ENCODE measurements at regions not wholly inside any gene's neighbourhood (a gene's known extent, or its start where the extent isn't known, plus 50 kb on each side); places are given as distances from the start of the nearest gene placed in this dataset.

- H2BK15ac ChIP-seq (ENCODE audit: low read depth, poor library complexity, severe bottlenecking) = no peak overlapping the region
- no peak overlapping the region for H2AFZ ChIP-seq (ENCODE audit: low read depth, low read length)
- WGBS = 86% methylated on average over 4 of the region's 7 CpGs
- no peak overlapping the region for H3K18ac ChIP-seq (ENCODE audit: low read depth in 1 of 2, low read length in 2 of 2)
- no peak overlapping the region for H2AK5ac ChIP-seq (ENCODE audit: low read length, severe bottlenecking)
- no peak overlapping the region for H3K4me3 ChIP-seq (ENCODE audit: insufficient read depth in 1 of 2, low read depth in 1 of 2, low read length in 2 of 2)
- no peaks in the 10 kb centered on the region for H3K36me3 ChIP-seq (ENCODE audit: control insufficient read depth in 1 of 2, insufficient read depth in 2 of 2, low read depth in 1 of 2, low read length in 2 of 2)
- no peak overlapping the region for H3K4me2 ChIP-seq (ENCODE audit: low read length, poor library complexity, severe bottlenecking)
- no peak overlapping the region for H3K9ac ChIP-seq (ENCODE audit: low read length)
- no peak overlapping the region for H3K23ac ChIP-seq (ENCODE audit: low read length in 2 of 2)
- no peaks in the 10 kb centered on the region for H3K9me3 ChIP-seq (ENCODE audit: control insufficient read depth, low read length)
- H3K27ac ChIP-seq (ENCODE audit: low read length, poor library complexity, severe bottlenecking) = no peak overlapping the region
- H2BK120ac ChIP-seq (ENCODE audit: low read depth, low read length) = no peak overlapping the region
- H4K8ac ChIP-seq (ENCODE audit: low read length) = no peak overlapping the region
- H3K79me1 ChIP-seq (replicated peaks; ENCODE audit: low read length, poor library complexity, severe bottlenecking) = no peaks in the 10 kb centered on the region
- no peak overlapping the region for H3K4ac ChIP-seq (ENCODE audit: low read depth in 1 of 2, low read length in 2 of 2)
- H3K14ac ChIP-seq (ENCODE audit: low read length in 2 of 2) = peak overlapping the region in 1 of 2 experiments; percentile 18
- no peak overlapping the region for H4K91ac ChIP-seq (ENCODE audit: low read length)
- H3K27me3 ChIP-seq (ENCODE audit: control insufficient read depth in 1 of 2, insufficient read depth in 1 of 2, low read length in 2 of 2) = peaks cover 53 to 87% of the 10 kb centered on the region in 2 experiments
- no peak overlapping the region for H2BK12ac ChIP-seq (ENCODE audit: low read length in 2 of 2)
- DNase-seq = no peak
- H3K4me1 ChIP-seq (ENCODE audit: control insufficient read depth, insufficient read depth, low read depth, low read length) = peaks cover 4% of the 10 kb centered on the region
- no peak overlapping the region for H2BK5ac ChIP-seq (ENCODE audit: low read depth, low read length, poor library complexity, severe bottlenecking)
These were observed 69.4 kb upstream of the SH3RF3 start for GRCh38 chr2:109059474-109060165.

GRCh38 chr2:109058802-109059201 is 69.8 kb upstream of the EDAR start:
- no peak overlapping the region for H3K4ac ChIP-seq (ENCODE audit: low read depth in 1 of 2, low read length in 2 of 2)
- no peak overlapping the region for H3K9ac ChIP-seq (ENCODE audit: low read length)
- H3K23ac ChIP-seq (ENCODE audit: low read length in 2 of 2) = no peak overlapping the region
- H4K91ac ChIP-seq (ENCODE audit: low read length) = no peak overlapping the region
- no peak overlapping the region for H3K27ac ChIP-seq (ENCODE audit: low read length, poor library complexity, severe bottlenecking)
- H3K14ac ChIP-seq (ENCODE audit: low read length in 2 of 2) = peak overlapping the region in 1 of 2 experiments; percentile 84
- DNase-seq = no peak
- no peak overlapping the region for H3K4me2 ChIP-seq (ENCODE audit: low read length, poor library complexity, severe bottlenecking)
- no peak overlapping the region for H2AFZ ChIP-seq (ENCODE audit: low read depth, low read length)
- H2BK5ac ChIP-seq (ENCODE audit: low read depth, low read length, poor library complexity, severe bottlenecking) = no peak overlapping the region
- H2AK5ac ChIP-seq (ENCODE audit: low read length, severe bottlenecking) = no peak overlapping the region
- H3K4me3 ChIP-seq (ENCODE audit: insufficient read depth in 1 of 2, low read depth in 1 of 2, low read length in 2 of 2) = no peak overlapping the region
- no peak overlapping the region for H2BK12ac ChIP-seq (ENCODE audit: low read length in 2 of 2)
- H3K4me1 ChIP-seq (ENCODE audit: control insufficient read depth, insufficient read depth, low read depth, low read length) = peaks cover 4% of the 10 kb centered on the region
- H2BK15ac ChIP-seq (ENCODE audit: low read depth, poor library complexity, severe bottlenecking) = no peak overlapping the region
- WGBS = 98% methylated on average over 6 of the region's 6 CpGs
- no peak overlapping the region for H3K18ac ChIP-seq (ENCODE audit: low read depth in 1 of 2, low read length in 2 of 2)
- H2BK120ac ChIP-seq (ENCODE audit: low read depth, low read length) = no peak overlapping the region
- no peaks in the 10 kb centered on the region for H3K36me3 ChIP-seq (ENCODE audit: control insufficient read depth in 1 of 2, insufficient read depth in 2 of 2, low read depth in 1 of 2, low read length in 2 of 2)
- H3K9me3 ChIP-seq (ENCODE audit: control insufficient read depth, low read length) = no peaks in the 10 kb centered on the region
- no peak overlapping the region for H4K8ac ChIP-seq (ENCODE audit: low read length)
- no peaks in the 10 kb centered on the region for H3K79me1 ChIP-seq (replicated peaks; ENCODE audit: low read length, poor library complexity, severe bottlenecking)
- peaks cover 52 to 87% of the 10 kb centered on the region in 2 experiments for H3K27me3 ChIP-seq (ENCODE audit: control insufficient read depth in 1 of 2, insufficient read depth in 1 of 2, low read length in 2 of 2)

DNA sequence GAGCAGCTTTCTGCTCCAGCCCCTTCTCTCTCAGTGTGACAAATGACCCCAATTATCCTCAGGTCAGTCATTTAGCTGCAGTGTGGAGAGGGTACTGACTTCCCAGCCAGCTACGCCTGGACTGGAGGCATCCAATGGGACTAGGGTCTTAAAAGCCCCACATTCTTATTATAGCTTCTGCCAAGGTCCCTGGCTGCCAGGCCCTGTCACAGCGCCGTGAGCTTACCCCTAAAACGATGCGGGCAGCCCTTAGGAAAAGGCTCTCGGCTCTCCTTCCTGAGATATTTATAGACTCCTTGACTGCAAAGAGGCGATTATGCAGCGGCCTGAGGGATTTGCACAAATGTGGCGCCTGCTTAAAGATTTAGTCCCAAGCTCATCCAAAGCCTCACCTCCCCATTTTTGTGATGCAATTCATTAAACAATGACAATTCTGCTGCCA is 69.2 kb upstream of the EDAR start:
- 72% methylated on average over 9 of the region's 9 CpGs for WGBS
- H3K23ac ChIP-seq (ENCODE audit: low read length in 2 of 2) = no peak overlapping the region

GRCh38 chr2:109057686-109058085 is 68.7 kb upstream of the EDAR start:
- Histone ChIP-seq H4K8ac (ENCODE audit: low read length) (no peak overlapping the region), H2BK5ac (ENCODE audit: low read depth, low read length, poor library complexity, severe bottlenecking) (no peak overlapping the region), H2BK15ac (ENCODE audit: low read depth, poor library complexity, severe bottlenecking) (no peak overlapping the region), H2BK120ac (ENCODE audit: low read depth, low read length) (no peak overlapping the region), H3K4ac (ENCODE audit: low read depth in 1 of 2, low read length in 2 of 2) (no peak overlapping the region), H3K23ac (ENCODE audit: low read length in 2 of 2) (no peak overlapping the region), H3K4me1 (ENCODE audit: control insufficient read depth, insufficient read depth, low read depth, low read length) (no peaks in the 10 kb centered on the region), H2AK5ac (ENCODE audit: low read length, severe bottlenecking) (no peak overlapping the region), H3K9me3 (ENCODE audit: control insufficient read depth, low read length) (no peaks in the 10 kb centered on the region), H3K36me3 (ENCODE audit: control insufficient read depth in 1 of 2, insufficient read depth in 2 of 2, low read depth in 1 of 2, low read length in 2 of 2) (no peaks in the 10 kb centered on the region), H3K14ac (ENCODE audit: low read length in 2 of 2) (no peak overlapping the region), H3K79me1 (replicated peaks; ENCODE audit: low read length, poor library complexity, severe bottlenecking) (no peaks in the 10 kb centered on the region), H3K4me2 (ENCODE audit: low read length, poor library complexity, severe bottlenecking) (no peak overlapping the region), H2AFZ (ENCODE audit: low read depth, low read length) (no peak overlapping the region), H3K18ac (ENCODE audit: low read depth in 1 of 2, low read length in 2 of 2) (no peak overlapping the region), H3K27me3 (ENCODE audit: control insufficient read depth in 1 of 2, insufficient read depth in 1 of 2, low read length in 2 of 2) (peaks cover 47 to 87% of the 10 kb centered on the region in 2 experiments), H4K91ac (ENCODE audit: low read length) (no peak overlapping the region), H3K9ac (ENCODE audit: low read length) (no peak overlapping the region), H3K4me3 (ENCODE audit: insufficient read depth in 1 of 2, low read depth in 1 of 2, low read length in 2 of 2) (no peak overlapping the region), H3K27ac (ENCODE audit: low read length, poor library complexity, severe bottlenecking) (no peak overlapping the region), H2BK12ac (ENCODE audit: low read length in 2 of 2) (no peak overlapping the region)
- no peak for DNase-seq
- WGBS = 86% methylated on average over 9 of the region's 9 CpGs

More for the DNA sequence above, 69.2 kb upstream of the EDAR start:
- Histone ChIP-seq H4K8ac (ENCODE audit: low read length) (no peak overlapping the region), H2AFZ (ENCODE audit: low read depth, low read length) (no peak overlapping the region), H2AK5ac (ENCODE audit: low read length, severe bottlenecking) (no peak overlapping the region), H3K27me3 (ENCODE audit: control insufficient read depth in 1 of 2, insufficient read depth in 1 of 2, low read length in 2 of 2) (peaks cover 51 to 87% of the 10 kb centered on the region in 2 experiments), H2BK5ac (ENCODE audit: low read depth, low read length, poor library complexity, severe bottlenecking) (no peak overlapping the region), H2BK120ac (ENCODE audit: low read depth, low read length) (no peak overlapping the region), H2BK12ac (ENCODE audit: low read length in 2 of 2) (no peak overlapping the region), H3K79me1 (replicated peaks; ENCODE audit: low read length, poor library complexity, severe bottlenecking) (no peaks in the 10 kb centered on the region), H3K9ac (ENCODE audit: low read length) (no peak overlapping the region), H3K4me3 (ENCODE audit: insufficient read depth in 1 of 2, low read depth in 1 of 2, low read length in 2 of 2) (no peak overlapping the region), H2BK15ac (ENCODE audit: low read depth, poor library complexity, severe bottlenecking) (no peak overlapping the region), H3K18ac (ENCODE audit: low read depth in 1 of 2, low read length in 2 of 2) (no peak overlapping the region), H3K4me2 (ENCODE audit: low read length, poor library complexity, severe bottlenecking) (no peak overlapping the region), H3K27ac (ENCODE audit: low read length, poor library complexity, severe bottlenecking) (no peak overlapping the region), H3K4me1 (ENCODE audit: control insufficient read depth, insufficient read depth, low read depth, low read length) (peaks cover 2% of the 10 kb centered on the region), H4K91ac (ENCODE audit: low read length) (no peak overlapping the region), H3K14ac (ENCODE audit: low read length in 2 of 2) (no peak overlapping the region), H3K4ac (ENCODE audit: low read depth in 1 of 2, low read length in 2 of 2) (no peak overlapping the region), H3K36me3 (ENCODE audit: control insufficient read depth in 1 of 2, insufficient read depth in 2 of 2, low read depth in 1 of 2, low read length in 2 of 2) (no peaks in the 10 kb centered on the region), H3K9me3 (ENCODE audit: control insufficient read depth, low read length) (no peaks in the 10 kb centered on the region)
- no peak for DNase-seq

All from mesenchymal stem cell (in vitro differentiated cells and primary cell).